ENCODE measurements at regions not wholly inside any gene's neighbourhood (a gene's known extent, or its start where the extent isn't known, plus 50 kb on each side); places are given as distances from the start of the nearest gene placed in this dataset.

Small RNA genes lying in the stretch of these regions (small RNA-seq; reads per million reads assigned to genes)
- 0 to 0.41 (median 0.10) reads per million in 3 experiments for gene RF00012
- 0.87 to 2.5 (median 1.8) reads per million in 3 experiments for gene RNA5SP62
- 0 reads per million in 3 experiments for gene RNA5SP63
- gene RNU5F-6P: 0 reads per million in 3 experiments

Data from neural cell (in vitro differentiated cells).